Progenitor cell of endocrine pancreas (in vitro differentiated cells): ENCODE measurements at regions not wholly inside any gene's neighbourhood (a gene's known extent, or its start where the extent isn't known, plus 50 kb on each side); places are given as distances from the start of the nearest gene placed in this dataset.
A peak's percentile ranks its signal among the peaks of the same experiment; 100 is the strongest.
"Not testable (repeated sequence)": the region's sequence is repeated elsewhere in the genome, so short reads cannot be mapped to it uniquely, and the experiment has no call there.

Experiments used
- DNase-seq: peaks from one replicate; pipeline ENCODE4 v3.0.0; 2021; ENCODE audit warnings: low spot score; ENCODE audit not compliant: unreplicated experiment
- H3K27ac Mint-ChIP-seq: 2 replicates; pipeline ENCODE4 v1.8.0; 2021; ENCODE audit warnings: mild to moderate bottlenecking, moderate library complexity, mixed read lengths
- H3K27me3 Mint-ChIP-seq: 2 replicates; pipeline ENCODE4 v1.8.0; 2021; ENCODE audit warnings: mixed read lengths
- H3K36me3 Mint-ChIP-seq: 2 replicates; pipeline ENCODE4 v1.8.0; 2022; ENCODE audit warnings: mixed read lengths; ENCODE audit not compliant: insufficient read depth
- H3K4me1 Mint-ChIP-seq: 2 replicates; pipeline ENCODE4 v1.8.0; 2021; ENCODE audit warnings: low read depth, mixed read lengths
- H3K4me3 Mint-ChIP-seq: 2 replicates; pipeline ENCODE4 v1.8.0; 2021; ENCODE audit warnings: low read depth, mild to moderate bottlenecking, moderate library complexity, mixed read lengths
- H3K9me3 Mint-ChIP-seq: 2 replicates; pipeline ENCODE4 v1.8.0; 2021; ENCODE audit warnings: low read depth, mixed read lengths
- CTCF ChIP-seq: fragments of 200-600 bp; sonication (generic); IDR thresholded peaks from one replicate; pipeline ENCODE4 v1.5.0; 2021; ENCODE audit warnings: antibody characterized with exemption, mild to moderate bottlenecking; ENCODE audit not compliant: unreplicated experiment

- H3K4me1 Mint-ChIP-seq, H3K27ac Mint-ChIP-seq, H3K4me3 Mint-ChIP-seq, H3K27me3 Mint-ChIP-seq, H3K36me3 Mint-ChIP-seq, DNase-seq: not testable (repeated sequence)
- peaks cover 16% of the 10 kb centered on the region for H3K9me3 Mint-ChIP-seq
- TF ChIP-seq CTCF = peak; percentile 21
Observed at GRCh38 chr2:89004238-89004637, 312.8 kb downstream of the RPIA start.

DNA sequence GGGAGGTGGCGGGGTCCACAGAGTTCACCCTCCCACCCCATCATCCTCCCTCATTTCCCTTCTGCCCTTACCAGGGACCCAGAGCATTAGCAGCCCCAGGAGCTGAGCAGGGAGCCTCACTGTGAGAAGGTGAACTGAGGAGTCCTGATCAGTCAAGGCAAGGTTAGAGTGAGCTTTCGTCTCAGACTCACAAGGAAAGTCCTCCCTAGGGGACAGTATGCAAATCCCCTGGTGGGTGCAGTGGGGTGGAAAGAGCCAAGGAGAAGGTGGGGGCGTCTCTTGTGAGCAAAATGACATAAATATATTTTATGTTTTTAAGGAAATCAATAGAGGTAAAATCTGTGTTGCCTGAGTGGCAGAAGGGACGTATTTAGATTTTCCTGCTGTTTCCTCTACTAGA is 329.1 kb downstream of the RPIA start:
- H3K27ac Mint-ChIP-seq, H3K4me1 Mint-ChIP-seq, H3K36me3 Mint-ChIP-seq, H3K27me3 Mint-ChIP-seq, H3K9me3 Mint-ChIP-seq, DNase-seq, H3K4me3 Mint-ChIP-seq: not testable (repeated sequence)

DNA sequence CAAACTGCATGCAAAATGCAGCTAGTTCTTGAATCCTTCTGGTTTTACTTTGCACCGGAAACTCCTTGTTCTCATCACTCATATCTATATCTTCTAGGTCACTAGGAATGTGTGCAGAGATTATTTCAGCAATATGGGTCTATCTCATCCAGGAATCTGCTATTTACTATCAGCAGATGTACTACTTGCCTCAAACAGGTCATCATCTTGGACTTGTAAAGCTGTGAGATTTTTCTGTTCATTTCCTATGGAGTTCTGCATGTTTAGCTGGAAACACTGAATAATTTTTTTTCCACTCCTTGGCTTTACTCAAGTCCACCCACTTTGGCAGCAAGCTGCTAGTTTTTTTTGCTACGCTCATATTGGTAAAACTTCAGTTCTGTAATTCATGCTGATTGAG is 334.8 kb downstream of the RPIA start:
- H3K27ac Mint-ChIP-seq, H3K9me3 Mint-ChIP-seq: not testable (repeated sequence)

DNA sequence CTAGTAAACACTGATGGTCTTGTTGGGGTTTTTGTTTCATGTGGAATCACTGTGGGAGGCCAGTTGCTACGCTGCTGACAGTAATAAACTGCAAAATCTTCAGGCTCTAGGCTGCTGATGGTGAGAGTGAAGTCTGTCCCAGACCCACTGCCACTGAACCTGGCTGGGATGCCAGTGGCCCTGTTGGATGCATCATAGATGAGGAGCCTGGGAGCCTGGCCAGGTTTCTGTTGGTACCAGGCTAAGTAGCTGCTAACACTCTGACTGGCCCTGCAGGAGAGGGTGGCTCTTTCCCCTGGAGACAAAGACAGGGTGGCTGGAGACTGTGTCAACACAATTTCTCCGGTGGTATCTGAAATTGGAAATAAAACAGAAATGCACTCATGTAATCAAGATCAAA is 335.6 kb downstream of the RPIA start:
- H3K36me3 Mint-ChIP-seq, H3K4me1 Mint-ChIP-seq, H3K9me3 Mint-ChIP-seq, H3K27ac Mint-ChIP-seq, DNase-seq, H3K27me3 Mint-ChIP-seq, H3K4me3 Mint-ChIP-seq: not testable (repeated sequence)

More for the DNA sequence above, 334.8 kb downstream of the RPIA start:
- not testable (repeated sequence) for H3K36me3 Mint-ChIP-seq, DNase-seq, H3K27me3 Mint-ChIP-seq, H3K4me1 Mint-ChIP-seq, H3K4me3 Mint-ChIP-seq

DNA sequence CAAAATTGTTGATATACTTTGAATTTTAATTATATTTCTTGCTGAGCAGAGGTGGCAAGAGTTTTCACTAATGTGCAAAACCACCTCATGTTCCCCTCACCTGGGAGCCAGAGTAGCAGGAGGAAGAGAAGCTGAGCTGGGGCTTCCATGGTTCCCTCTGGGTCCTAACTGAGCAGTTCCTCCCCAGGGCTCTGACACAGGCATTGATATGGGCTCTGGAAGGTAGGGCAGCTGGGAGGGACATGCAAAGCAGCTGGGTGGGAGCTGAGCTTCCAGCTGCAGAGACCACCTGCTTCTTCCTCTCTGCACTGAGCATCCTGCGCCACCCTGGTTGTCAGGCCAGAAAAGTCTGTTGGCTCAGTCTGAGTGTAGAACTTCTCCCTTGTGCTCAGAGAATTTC is 336.1 kb downstream of the RPIA start:
- H3K9me3 Mint-ChIP-seq, H3K36me3 Mint-ChIP-seq, DNase-seq, H3K27ac Mint-ChIP-seq, H3K4me3 Mint-ChIP-seq, H3K4me1 Mint-ChIP-seq, H3K27me3 Mint-ChIP-seq: not testable (repeated sequence)

- H3K36me3 Mint-ChIP-seq, H3K4me1 Mint-ChIP-seq, H3K4me3 Mint-ChIP-seq, H3K9me3 Mint-ChIP-seq, H3K27ac Mint-ChIP-seq, H3K27me3 Mint-ChIP-seq, DNase-seq: not testable (repeated sequence)
Observed at GRCh38 chr2:89029257-89029656, 337.8 kb downstream of the RPIA start.

GRCh38 chr2:89048138-89049066 is 356.9 kb downstream of the RPIA start:
- H3K4me3 Mint-ChIP-seq, H3K9me3 Mint-ChIP-seq: not testable (repeated sequence)

GRCh38 chr2:89058616-89059015 is 367.1 kb downstream of the RPIA start:
- not testable (repeated sequence) for H3K4me1 Mint-ChIP-seq, H3K9me3 Mint-ChIP-seq, H3K4me3 Mint-ChIP-seq, H3K27ac Mint-ChIP-seq, DNase-seq, H3K27me3 Mint-ChIP-seq, H3K36me3 Mint-ChIP-seq

More at GRCh38 chr2:89048138-89049066, 356.9 kb downstream of the RPIA start:
- H3K4me1 Mint-ChIP-seq, H3K27me3 Mint-ChIP-seq, H3K27ac Mint-ChIP-seq, H3K36me3 Mint-ChIP-seq, DNase-seq: not testable (repeated sequence)
- TF ChIP-seq CTCF = peak; percentile 63

DNA sequence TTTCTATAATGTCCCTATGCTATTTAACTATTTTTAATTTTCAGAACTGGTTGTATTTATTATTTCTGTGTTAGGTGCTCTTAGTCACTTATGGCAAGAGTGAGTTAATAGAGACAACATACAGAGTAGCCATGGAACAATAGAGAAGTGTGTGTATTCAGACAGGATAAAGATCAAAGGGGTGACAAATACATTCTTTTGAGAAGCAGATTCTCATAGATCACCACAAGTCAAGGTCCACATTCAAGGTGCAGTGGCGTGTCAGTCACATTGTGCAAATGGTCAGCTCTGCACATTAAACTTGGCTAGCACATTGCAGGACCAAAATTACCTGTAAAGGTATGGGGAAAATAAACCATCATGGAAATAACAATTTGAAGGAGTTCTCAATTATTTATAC is 369.7 kb downstream of the RPIA start:
- H3K27me3 Mint-ChIP-seq, H3K9me3 Mint-ChIP-seq: not testable (repeated sequence)

DNA sequence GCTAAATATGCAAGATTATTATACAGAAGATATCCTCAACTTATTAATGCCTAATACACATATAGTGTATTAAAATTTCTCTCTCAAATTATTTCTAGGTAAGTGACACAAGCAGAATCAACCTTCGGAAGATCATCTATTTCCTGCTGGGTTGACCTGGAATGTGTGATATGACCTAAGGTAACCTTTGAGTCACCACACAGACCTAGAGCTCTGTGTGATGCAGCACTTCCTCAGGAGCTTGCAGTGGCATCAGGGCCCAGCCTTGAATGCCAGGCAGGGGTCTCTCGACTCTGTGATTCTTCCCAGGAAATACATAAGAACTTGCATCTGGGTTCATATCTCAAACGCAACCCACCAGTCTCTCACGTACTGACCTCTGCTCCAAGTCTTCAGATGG is 385.3 kb downstream of the RPIA start:
- not testable (repeated sequence) for H3K36me3 Mint-ChIP-seq, H3K4me1 Mint-ChIP-seq, H3K9me3 Mint-ChIP-seq, H3K27ac Mint-ChIP-seq, H3K27me3 Mint-ChIP-seq, H3K4me3 Mint-ChIP-seq, DNase-seq

More for the DNA sequence above, 369.7 kb downstream of the RPIA start:
- H3K36me3 Mint-ChIP-seq, H3K27ac Mint-ChIP-seq, H3K4me1 Mint-ChIP-seq, H3K4me3 Mint-ChIP-seq, DNase-seq: not testable (repeated sequence)

DNA sequence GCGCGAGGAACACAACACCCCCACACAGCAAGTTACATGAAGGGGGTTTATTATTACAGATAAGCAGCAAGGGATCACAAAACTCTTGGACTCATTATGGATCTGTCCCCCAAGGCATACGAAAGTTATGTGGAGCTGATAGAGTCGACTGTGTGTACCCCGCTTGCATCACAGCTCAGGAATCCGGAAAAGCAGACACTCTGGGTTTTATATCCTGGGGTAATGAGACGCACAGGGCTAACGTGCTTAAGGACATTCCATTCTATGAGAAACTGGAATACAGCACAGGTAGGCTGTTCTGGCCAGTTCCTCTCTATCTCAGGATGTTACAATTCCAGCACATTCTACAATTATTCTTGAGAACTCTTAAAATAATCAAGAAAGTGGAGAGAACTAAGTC is 401.4 kb downstream of the RPIA start:
- not testable (repeated sequence) for H3K9me3 Mint-ChIP-seq, H3K27me3 Mint-ChIP-seq

More for the DNA sequence above, 401.4 kb downstream of the RPIA start:
- not testable (repeated sequence) for DNase-seq, H3K4me1 Mint-ChIP-seq, H3K4me3 Mint-ChIP-seq, H3K36me3 Mint-ChIP-seq, H3K27ac Mint-ChIP-seq
